Stomach (tissue), 4 donors: ENCODE measurements at regions not wholly inside any gene's neighbourhood (a gene's known extent, or its start where the extent isn't known, plus 50 kb on each side); places are given as distances from the start of the nearest gene placed in this dataset.

Experiments used
- CTCF ChIP-seq, 7 experiments: fragments of 450-650 bp in 4 of 7; fragments of 200-600 bp in 3 of 7; sonication (generic) in 3 of 7; IDR thresholded peaks; one replicate each; pipeline ENCODE4 v1.5.1; 2016 to 2019; ENCODE audit warnings: antibody characterized with exemption in 7 of 7, control low read depth in 2 of 7, mild to moderate bottlenecking in 1 of 7
- EP300 ChIP-seq: sonication (generic); formaldehyde crosslinking; IDR thresholded peaks from one replicate; pipeline ENCODE4 v1.6.1; 2017; ENCODE audit warnings: antibody characterized with exemption
- POLR2A ChIP-seq, 4 donors: fragments of 450-650 bp; IDR thresholded peaks; one replicate each; pipeline ENCODE4 v1.6.1; 2016; ENCODE audit warnings: antibody characterized with exemption in 4 of 4, control low read depth in 2 of 4, mild to moderate bottlenecking in 1 of 4, moderate library complexity in 1 of 4
- POLR2AphosphoS5 ChIP-seq, 3 donors: sonication (generic); formaldehyde crosslinking; IDR thresholded peaks; one replicate each; pipeline ENCODE4 v1.6.1; 2016; ENCODE audit warnings: antibody characterized with exemption in 3 of 3

- no peak for TF ChIP-seq POLR2AphosphoS5 (IDR thresholded peaks at IDR 0.05)
- TF ChIP-seq POLR2A (IDR thresholded peaks at IDR 0.05), result no peak
- no peak for TF ChIP-seq CTCF (IDR thresholded peaks at IDR 0.05)
- no peak for TF ChIP-seq EP300
These were observed 211.9 kb upstream of the SHH start for GRCh38 chr7:156024201-156024600.
